ENCODE measurements at regions not wholly inside any gene's neighbourhood (a gene's known extent, or its start where the extent isn't known, plus 50 kb on each side); places are given as distances from the start of the nearest gene placed in this dataset.
"Not testable (repeated sequence)": the region's sequence is repeated elsewhere in the genome, so short reads cannot be mapped to it uniquely, and the experiment has no call there.

- TF ChIP-seq CTCF (IDR thresholded peaks at IDR 0.05; ENCODE audit: insufficient read depth, low read depth, low read length); EZH2 (IDR thresholded peaks at IDR 0.05; ENCODE audit: insufficient read depth, low read length): not testable (repeated sequence)
Measured at GRCh38 chr7:69446213-69446612, 152.1 kb upstream of the AUTS2 start.

Measured in astrocyte (in vitro differentiated cells and primary cell).